Mammary epithelial cell (primary cell): ENCODE measurements at regions not wholly inside any gene's neighbourhood (a gene's known extent, or its start where the extent isn't known, plus 50 kb on each side); places are given as distances from the start of the nearest gene placed in this dataset.

Experiments
- CTCF ChIP-seq, 2 donors: IDR thresholded peaks in 1 of 2; conservative IDR thresholded peaks in 1 of 2; 2 replicates each; pipeline ENCODE4 v1.5.1; 2011 to 2012; ENCODE audit warnings: inconsistent platforms in 2 of 2, low read length in 2 of 2, mild to moderate bottlenecking in 2 of 2, control low read depth in 1 of 2, low read depth in 1 of 2; ENCODE audit not compliant: insufficient read depth in 1 of 2; ENCODE audit errors: extremely low read depth in 1 of 2
- EZH2 ChIP-seq: IDR thresholded peaks from 2 replicates; pipeline ENCODE4 v1.6.1; 2012; ENCODE audit warnings: low read length, inconsistent platforms, borderline replicate concordance

GRCh38 chr13:87426742-87427141 is 244.4 kb upstream of the SLITRK5 start:
- TF ChIP-seq CTCF (conservative IDR thresholded peaks at IDR 0.05 in 1 of 2, IDR thresholded peaks at IDR 0.05 in 1 of 2; ENCODE audit: extremely low read depth in 1 of 2, insufficient read depth in 1 of 2, low read depth in 1 of 2, low read length in 2 of 2) (no peak), EZH2 (no peak)
